ENCODE measurements at regions not wholly inside any gene's neighbourhood (a gene's known extent, or its start where the extent isn't known, plus 50 kb on each side); places are given as distances from the start of the nearest gene placed in this dataset.
"Not testable (repeated sequence)": the region's sequence is repeated elsewhere in the genome, so short reads cannot be mapped to it uniquely, and the experiment has no call there.

GRCh38 chr2:58768715-58769080 lies 527.6 kb upstream of the FANCL start:
- H3K36me3 ChIP-seq = no peaks in the 10 kb centered on the region
- no peaks in the 10 kb centered on the region for H4K20me1 ChIP-seq
- no peak overlapping the region for H3K9ac ChIP-seq
- no peak overlapping the region for H3K27ac ChIP-seq
- H3K9me3 ChIP-seq (replicated peaks in 1 of 11) = no peaks in the 10 kb centered on the region
- no peaks in the 10 kb centered on the region for H3K27me3 ChIP-seq
- H3K4me3 ChIP-seq = no peak overlapping the region
- no peak overlapping the region for H3K4me2 ChIP-seq
- no peak for TF ChIP-seq Cebpa-rat (IDR thresholded peaks at IDR 0.05)
- H3K4me1 ChIP-seq = peaks cover 6 to 23% (median 12%) of the 10 kb centered on the region in 10 experiments; a peak in 16 of 20 replicates

- Histone ChIP-seq H3K4me1 (peaks cover 6 to 29% (median 15%) of the 10 kb centered on the region in 10 experiments; a peak in 16 of 20 replicates), H3K9ac (no peak overlapping the region), H3K9me3 (replicated peaks in 1 of 11) (no peaks in the 10 kb centered on the region), H3K4me2 (no peak overlapping the region), H3K27me3 (no peaks in the 10 kb centered on the region), H3K36me3 (no peaks in the 10 kb centered on the region), H3K4me3 (no peak overlapping the region), H4K20me1 (no peaks in the 10 kb centered on the region), H3K27ac (no peak overlapping the region)
- no peak for TF ChIP-seq Cebpa-rat (IDR thresholded peaks at IDR 0.05)
Measured at GRCh38 chr2:58767828-58768714, 526.9 kb upstream of the FANCL start.

- Histone ChIP-seq H3K9me3 (replicated peaks in 1 of 11) (no peaks in the 10 kb centered on the region), H3K4me2 (peak overlapping the region in 9 of 11 experiments; percentile 33 to 84 (median 56); a peak in 17 of 22 replicates), H3K4me1 (peaks cover 6 to 46% (median 19%) of the 10 kb centered on the region in 10 experiments; a peak in 16 of 20 replicates), H3K9ac (0 out of 22 replicates have a peak overlapping the region, but pooled peaks of 1 of the 11 experiments have one; percentile 25), H3K27me3 (no peaks in the 10 kb centered on the region), H3K27ac (no peak overlapping the region; a peak in 1 of 22 replicates), H3K36me3 (no peaks in the 10 kb centered on the region), H3K4me3 (peak overlapping the region in 1 of 10 experiments; percentile 37; a peak in 1 of 20 replicates), H4K20me1 (no peaks in the 10 kb centered on the region)
- no peak for TF ChIP-seq Cebpa-rat (IDR thresholded peaks at IDR 0.05)
Measured at GRCh38 chr2:58764338-58765104, 523.4 kb upstream of the FANCL start.

- Histone ChIP-seq H3K9me3 (replicated peaks in 1 of 11) (no peaks in the 10 kb centered on the region), H4K20me1 (no peaks in the 10 kb centered on the region), H3K4me3 (no peak overlapping the region), H3K4me1 (peaks cover 6 to 62% (median 34%) of the 10 kb centered on the region in 10 experiments; a peak in 17 of 20 replicates), H3K27ac (no peak overlapping the region), H3K27me3 (no peaks in the 10 kb centered on the region), H3K9ac (no peak overlapping the region), H3K4me2 (peak overlapping the region in 1 of 11 experiments; percentile 44; a peak in 1 of 22 replicates), H3K36me3 (no peaks in the 10 kb centered on the region)
- no peak for TF ChIP-seq Cebpa-rat (IDR thresholded peaks at IDR 0.05)
Measured at GRCh38 chr2:58762176-58762781, 521.2 kb upstream of the FANCL start.

GRCh38 chr2:58757971-58758370 lies 516.8 kb upstream of the FANCL start:
- Histone ChIP-seq H3K4me2 (peak overlapping the region in 9 of 11 experiments; percentile 13 to 72 (median 55); a peak in 17 of 22 replicates), H3K27me3 (no peaks in the 10 kb centered on the region), H3K4me3 (no peak overlapping the region), H3K9me3 (replicated peaks in 1 of 11) (peaks cover 2 to 14% (median 6%) of the 10 kb centered on the region in 11 experiments; a peak in 18 of 22 replicates), H4K20me1 (no peaks in the 10 kb centered on the region), H3K27ac (peak overlapping the region in 5 of 11 experiments; percentile 6 to 57 (median 56); a peak in 8 of 22 replicates), H3K4me1 (peaks cover 0 to 47% (median 32%) of the 10 kb centered on the region in 10 experiments; a peak in 14 of 20 replicates), H3K9ac (peak overlapping the region in 1 of 11 experiments; percentile 35; a peak in 1 of 22 replicates), H3K36me3 (no peaks in the 10 kb centered on the region)
- TF ChIP-seq Cebpa-rat (IDR thresholded peaks at IDR 0.05) = no peak

GRCh38 chr2:58756336-58756735 lies 515.2 kb upstream of the FANCL start:
- Histone ChIP-seq H3K9me3 (replicated peaks in 1 of 11) (peaks cover 18 to 30% (median 22%) of the 10 kb centered on the region in 11 experiments), H4K20me1 (no peaks in the 10 kb centered on the region), H3K4me3 (no peak overlapping the region), H3K9ac (no peak overlapping the region), H3K4me1 (peaks cover 0 to 32% (median 28%) of the 10 kb centered on the region in 10 experiments; a peak in 14 of 20 replicates), H3K27me3 (no peaks in the 10 kb centered on the region), H3K36me3 (no peaks in the 10 kb centered on the region), H3K4me2 (peak overlapping the region in 6 of 11 experiments; percentile 48 to 72 (median 70); a peak in 10 of 22 replicates), H3K27ac (peak overlapping the region in 1 of 11 experiments; percentile 56; a peak in 1 of 22 replicates)
- no peak for TF ChIP-seq Cebpa-rat (IDR thresholded peaks at IDR 0.05)

GRCh38 chr2:58752507-58752906 lies 511.4 kb upstream of the FANCL start:
- Histone ChIP-seq H3K9me3 (replicated peaks in 1 of 11) (peaks cover 19 to 37% (median 26%) of the 10 kb centered on the region in 11 experiments), H3K4me1 (peaks cover 0 to 17% (median 16%) of the 10 kb centered on the region in 10 experiments; a peak in 12 of 20 replicates)
- H3K36me3 ChIP-seq, H3K27ac ChIP-seq, H3K4me3 ChIP-seq, H3K4me2 ChIP-seq, H4K20me1 ChIP-seq, H3K9ac ChIP-seq, H3K27me3 ChIP-seq: not testable (repeated sequence)

GRCh38 chr2:58751676-58752075 lies 510.6 kb upstream of the FANCL start:
- H4K20me1 ChIP-seq, H3K36me3 ChIP-seq, H3K27me3 ChIP-seq, H3K27ac ChIP-seq, H3K4me2 ChIP-seq, H3K4me1 ChIP-seq, H3K4me3 ChIP-seq, H3K9ac ChIP-seq: not testable (repeated sequence)
- H3K9me3 ChIP-seq (replicated peaks in 1 of 11) = peaks cover 19 to 37% (median 26%) of the 10 kb centered on the region in 11 experiments

GRCh38 chr2:58749041-58749440 lies 507.9 kb upstream of the FANCL start:
- no peak overlapping the region for H3K4me3 ChIP-seq
- H3K4me1 ChIP-seq = no peaks in the 10 kb centered on the region
- H3K36me3 ChIP-seq = no peaks in the 10 kb centered on the region
- H3K9ac ChIP-seq = no peak overlapping the region
- no peak overlapping the region for H3K27ac ChIP-seq
- H3K9me3 ChIP-seq (replicated peaks in 1 of 11) = peaks cover 30 to 53% (median 41%) of the 10 kb centered on the region in 11 experiments
- H3K4me2 ChIP-seq = no peak overlapping the region
- TF ChIP-seq Cebpa-rat (IDR thresholded peaks at IDR 0.05) = no peak
- H3K27me3 ChIP-seq = no peaks in the 10 kb centered on the region
- no peaks in the 10 kb centered on the region for H4K20me1 ChIP-seq

- Histone ChIP-seq H3K4me1 (peaks cover 0 to 11% (median 7%) of the 10 kb centered on the region in 10 experiments; a peak in 15 of 20 replicates), H3K9me3 (replicated peaks in 1 of 11) (peaks cover 10 to 26% (median 17%) of the 10 kb centered on the region in 11 experiments; a peak in 21 of 22 replicates)
- H3K27ac ChIP-seq, H3K27me3 ChIP-seq, H3K4me2 ChIP-seq, H3K4me3 ChIP-seq, H3K36me3 ChIP-seq, H4K20me1 ChIP-seq, H3K9ac ChIP-seq: not testable (repeated sequence)
Measured at GRCh38 chr2:58745334-58745733, 504.2 kb upstream of the FANCL start.
